M059J (cell line): ENCODE measurements at regions not wholly inside any gene's neighbourhood (a gene's known extent, or its start where the extent isn't known, plus 50 kb on each side); places are given as distances from the start of the nearest gene placed in this dataset.
"Not testable (repeated sequence)": the region's sequence is repeated elsewhere in the genome, so short reads cannot be mapped to it uniquely, and the experiment has no call there.

Source experiments
- DNase-seq: peaks from one replicate; pipeline ENCODE4 v3.0.0-alpha.2; 2012; ENCODE audit warnings: low read depth

- no peak for DNase-seq
These were observed 146.8 kb upstream of the TMPRSS15 start for GRCh38 chr21:18550361-18550760.

GRCh38 chr21:18553786-18554185 lies 150.2 kb upstream of the TMPRSS15 start:
- DNase-seq, result no peak

GRCh38 chr21:18567770-18568169 lies 164.2 kb upstream of the TMPRSS15 start:
- not testable (repeated sequence) for DNase-seq

- DNase-seq, result no peak
These were observed 184.5 kb upstream of the TMPRSS15 start for GRCh38 chr21:18588001-18588662.

- DNase-seq, result no peak
These were observed 197.6 kb upstream of the TMPRSS15 start for GRCh38 chr21:18601146-18601545.

- DNase-seq, result no peak
These were observed 199.1 kb upstream of the TMPRSS15 start for GRCh38 chr21:18602711-18603110.

GRCh38 chr21:18603261-18603660 lies 199.7 kb upstream of the TMPRSS15 start:
- no peak for DNase-seq

GRCh38 chr21:18603980-18604379 lies 200.4 kb upstream of the TMPRSS15 start:
- DNase-seq, result no peak

- DNase-seq, result no peak
These were observed 204.6 kb upstream of the TMPRSS15 start for GRCh38 chr21:18608226-18608625.

- DNase-seq, result no peak
These were observed 210.7 kb upstream of the TMPRSS15 start for GRCh38 chr21:18614303-18614702.

GRCh38 chr21:18617291-18617690 lies 213.7 kb upstream of the TMPRSS15 start:
- no peak for DNase-seq

GRCh38 chr21:18620436-18620835 lies 216.9 kb upstream of the TMPRSS15 start:
- DNase-seq, result no peak

- DNase-seq, result no peak
These were observed 218.8 kb upstream of the TMPRSS15 start for GRCh38 chr21:18622383-18622782.

GRCh38 chr21:18630446-18630845 lies 226.9 kb upstream of the TMPRSS15 start:
- DNase-seq, result peak; percentile 8

GRCh38 chr21:18636897-18637296 lies 233.3 kb upstream of the TMPRSS15 start:
- no peak for DNase-seq

- no peak for DNase-seq
These were observed 242.5 kb upstream of the TMPRSS15 start for GRCh38 chr21:18646116-18646515.

GRCh38 chr21:18655931-18656330 lies 252.3 kb upstream of the TMPRSS15 start:
- no peak for DNase-seq

GRCh38 chr21:18661842-18662241 lies 258.3 kb upstream of the TMPRSS15 start:
- DNase-seq, result no peak

GRCh38 chr21:18663663-18664062 lies 260.1 kb upstream of the TMPRSS15 start:
- DNase-seq, result no peak

- no peak for DNase-seq
These were observed 263.1 kb upstream of the TMPRSS15 start for GRCh38 chr21:18666725-18667124.

GRCh38 chr21:18673789-18674188 lies 270.2 kb upstream of the TMPRSS15 start:
- no peak for DNase-seq

- DNase-seq, result no peak
These were observed 274.0 kb upstream of the TMPRSS15 start for GRCh38 chr21:18677632-18678031.

- DNase-seq, result no peak
These were observed 302.4 kb upstream of the TMPRSS15 start for GRCh38 chr21:18705971-18706370.

GRCh38 chr21:18711662-18712061 lies 308.1 kb upstream of the TMPRSS15 start:
- no peak for DNase-seq
